H1 (cell line): ENCODE measurements at regions not wholly inside any gene's neighbourhood (a gene's known extent, or its start where the extent isn't known, plus 50 kb on each side); places are given as distances from the start of the nearest gene placed in this dataset.

Experiments
- BACH1 ChIP-seq: IDR thresholded peaks from 2 replicates; pipeline ENCODE4 v1.6.1; 2012; ENCODE audit warnings: low read length, improper control_type of control experiment
- BCL11A ChIP-seq, 2 experiments: IDR thresholded peaks; one replicate each; pipeline ENCODE4 v1.6.1; 2011; ENCODE audit warnings: low read depth in 2 of 2, low read length in 2 of 2, mild to moderate bottlenecking in 2 of 2
- CHD1 ChIP-seq: IDR thresholded peaks from 2 replicates; pipeline ENCODE4 v1.6.1; 2012; ENCODE audit warnings: low read depth, low read length, improper control_type of control experiment
- HDAC2 ChIP-seq, 2 experiments: fragments of 300-600 bp in 1 of 2; sonication (generic) in 1 of 2; IDR thresholded peaks; 2 replicates each; pipeline ENCODE4 v1.6.1; 2011 to 2012; ENCODE audit warnings: low read depth in 2 of 2, low read length in 2 of 2, mild to moderate bottlenecking in 2 of 2, moderate library complexity in 2 of 2, borderline replicate concordance in 1 of 2, inconsistent platforms in 1 of 2
- POLR2AphosphoS5 ChIP-seq: IDR thresholded peaks from 2 replicates; pipeline ENCODE4 v1.6.1; 2011; ENCODE audit warnings: low read depth, low read length
- SIX5 ChIP-seq: IDR thresholded peaks from 2 replicates; pipeline ENCODE4 v1.6.1; 2011; ENCODE audit warnings: mild to moderate bottlenecking, low read depth, low read length

DNA sequence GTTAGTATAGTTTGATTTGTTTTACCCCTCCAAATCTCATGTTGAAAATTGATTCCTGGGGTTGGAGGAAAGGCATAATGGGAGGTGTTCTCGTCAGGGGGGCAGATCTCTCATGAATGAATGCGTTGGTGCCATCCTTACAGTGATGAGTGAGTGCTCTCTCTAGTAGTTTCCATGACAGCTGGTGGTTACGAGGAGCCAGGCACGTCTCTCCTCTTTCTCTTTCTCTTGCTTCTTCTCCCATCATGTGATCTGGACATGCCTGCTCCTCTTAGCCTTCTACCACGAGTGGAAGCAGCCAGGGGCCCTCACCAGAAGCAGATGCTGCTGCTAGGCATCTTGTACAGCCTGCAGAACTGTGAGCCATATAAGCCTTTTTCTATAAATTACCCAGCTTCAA lies 454.1 kb downstream of the EFNA5 start (continued):
- TF ChIP-seq SIX5 (no peak), CHD1 (no peak), HDAC2 (IDR thresholded peaks at IDR 0.05; ENCODE audit: borderline replicate concordance in 1 of 2, low read depth in 2 of 2, low read length in 2 of 2) (no peak), POLR2AphosphoS5 (no peak), BCL11A (IDR thresholded peaks at IDR 0.05; ENCODE audit: low read depth in 2 of 2, low read length in 2 of 2) (no peak), BACH1 (no peak)
